GM03348 (cell line): ENCODE measurements at regions not wholly inside any gene's neighbourhood (a gene's known extent, or its start where the extent isn't known, plus 50 kb on each side); places are given as distances from the start of the nearest gene placed in this dataset.

Experiments used
- DNase-seq: peaks from one replicate; pipeline ENCODE4 v3.0.0; 2012; ENCODE audit warnings: low spot score

DNA sequence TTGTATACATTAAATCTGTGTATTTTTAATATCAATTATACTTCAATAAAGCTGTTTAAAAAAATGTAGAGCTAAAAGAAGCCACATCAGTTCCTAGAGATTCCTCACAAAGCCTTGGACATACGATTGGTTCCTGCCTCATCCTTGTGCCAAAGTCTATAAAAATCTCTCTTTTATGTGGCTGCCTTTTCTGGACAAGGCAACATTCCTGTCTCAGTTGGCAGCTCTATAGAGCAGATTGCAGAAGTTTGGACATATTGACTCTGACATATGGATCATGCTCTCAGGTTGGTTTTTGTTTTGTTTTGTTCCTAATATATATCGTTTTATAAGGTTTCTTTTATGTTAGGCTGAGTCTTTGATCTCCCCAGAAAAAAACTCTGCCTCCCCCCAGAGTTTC is 148.9 kb downstream of the MAFB start:
- no peak for DNase-seq

DNA sequence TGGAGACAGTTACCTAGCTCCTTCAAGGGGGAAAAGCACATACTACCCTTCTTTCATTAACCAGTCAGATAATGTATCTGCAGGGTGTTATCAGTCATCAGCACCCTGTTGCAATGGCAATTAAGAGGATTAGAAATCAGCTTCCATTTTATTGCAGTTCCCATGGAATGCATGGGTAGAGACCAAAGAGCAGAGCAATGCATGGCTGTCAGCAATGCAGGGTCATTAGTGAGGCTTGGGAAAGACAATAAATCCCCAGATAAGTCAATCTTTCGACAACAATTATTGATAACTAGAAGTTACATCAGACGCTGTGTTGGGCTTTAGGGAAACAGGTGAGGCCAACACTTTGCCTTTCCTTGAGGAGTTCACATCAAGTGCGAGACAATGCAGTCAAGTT is 150.9 kb downstream of the MAFB start:
- DNase-seq, result no peak

DNA sequence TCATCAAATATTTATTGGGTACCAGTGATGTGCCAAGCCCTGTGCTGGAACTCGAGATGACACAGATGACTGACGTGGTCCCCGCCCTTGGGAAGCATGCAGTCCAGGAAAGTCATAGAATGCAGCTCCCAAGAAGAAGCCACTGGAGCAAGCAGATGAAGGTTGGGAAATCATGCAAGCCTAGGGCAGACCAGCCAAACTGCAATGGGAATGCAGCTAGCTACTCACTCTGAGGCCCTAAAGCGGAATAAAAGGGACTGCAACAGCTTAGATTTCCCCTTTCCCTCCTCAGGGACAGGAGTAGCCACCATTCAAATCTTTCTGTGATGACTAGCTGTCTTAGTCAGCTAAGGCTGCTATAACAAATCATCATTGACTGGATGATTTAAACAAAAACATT is 152.2 kb downstream of the MAFB start:
- no peak for DNase-seq

DNA sequence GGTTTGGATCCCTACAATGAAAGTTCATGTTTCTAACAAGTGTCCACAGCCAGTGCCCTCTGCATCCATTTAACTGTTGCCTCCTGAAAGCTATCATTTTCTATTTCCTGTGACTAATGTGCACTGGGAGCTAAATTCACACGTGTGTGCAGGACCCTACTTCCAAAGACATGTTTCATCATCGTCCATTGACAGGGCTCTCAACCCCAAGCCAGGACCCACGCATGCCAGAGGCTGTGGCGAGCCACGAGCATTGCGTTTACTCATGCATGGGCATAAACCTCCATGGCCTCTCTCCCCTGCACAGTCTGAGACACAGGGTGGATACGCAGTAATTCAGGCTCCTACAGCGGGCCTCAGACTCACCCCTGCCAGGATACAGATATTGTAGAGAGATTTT is 153.2 kb downstream of the MAFB start:
- DNase-seq, result no peak

GRCh38 chr20:40532103-40532502 is 156.9 kb downstream of the MAFB start:
- no peak for DNase-seq

GRCh38 chr20:40525351-40525750 is 163.7 kb downstream of the MAFB start:
- DNase-seq, result no peak

DNA sequence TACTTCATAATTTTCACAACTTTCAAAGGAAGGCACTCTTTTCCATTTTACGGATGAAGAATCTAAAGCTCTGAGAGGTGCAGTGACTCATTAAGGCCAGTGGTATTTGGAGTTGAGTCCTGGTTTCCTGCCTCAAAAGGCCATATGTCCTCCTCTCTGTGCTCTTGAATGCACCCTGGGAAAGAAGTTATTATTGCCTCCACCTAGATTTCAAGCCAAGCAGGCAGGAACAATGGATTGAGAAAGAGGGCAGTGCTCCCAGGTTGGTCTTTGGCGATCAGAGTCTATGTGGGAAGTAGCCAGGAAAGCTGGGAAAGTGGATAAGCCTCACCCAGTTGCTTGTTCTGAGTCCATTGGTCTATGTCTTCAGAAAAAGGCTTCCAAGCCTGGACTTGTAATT is 165.0 kb downstream of the MAFB start:
- no peak for DNase-seq

GRCh38 chr20:40522405-40522804 is 166.6 kb downstream of the MAFB start:
- DNase-seq, result no peak

DNA sequence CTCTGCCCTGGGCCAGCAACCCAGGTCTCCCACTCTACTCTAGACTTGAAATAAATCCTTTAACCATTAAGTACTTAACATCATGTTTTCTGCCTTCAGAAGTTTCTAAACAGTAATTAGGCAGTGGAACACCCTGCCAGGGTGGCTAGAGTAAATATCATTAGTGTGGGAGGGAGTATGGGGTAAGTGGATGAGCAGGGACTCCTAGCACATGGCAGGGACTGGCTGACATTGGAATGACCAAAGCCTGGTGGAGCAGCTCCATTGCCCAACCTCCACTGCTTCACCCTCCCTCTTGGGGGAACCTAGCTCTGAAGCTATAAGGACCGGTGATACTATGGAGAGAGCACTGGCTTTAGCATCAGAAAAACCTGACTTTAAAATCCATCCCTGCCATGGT is 167.1 kb downstream of the MAFB start:
- DNase-seq, result no peak

- no peak for DNase-seq
Observed at GRCh38 chr20:40519918-40520317, 169.1 kb downstream of the MAFB start.

DNA sequence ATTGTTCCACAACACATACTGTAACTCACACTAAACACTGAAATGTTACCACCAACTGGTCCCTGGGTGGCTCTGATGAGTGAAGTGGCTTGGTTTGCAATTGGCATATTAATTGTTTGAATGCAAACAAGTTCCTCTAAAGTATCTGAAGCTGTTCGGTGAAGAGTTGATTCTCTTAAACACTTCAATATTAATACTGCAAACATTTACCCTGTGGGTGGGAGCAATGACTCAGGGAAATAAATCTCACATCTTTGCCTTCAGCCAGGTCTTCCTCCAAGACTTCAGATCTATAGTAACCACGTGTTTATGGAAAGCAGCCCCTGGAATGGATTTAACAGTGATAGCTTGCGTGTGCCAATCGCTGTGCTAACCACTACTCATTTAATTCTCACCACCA is 176.0 kb downstream of the MAFB start:
- peak; percentile 16 for DNase-seq

- no peak for DNase-seq
Observed at GRCh38 chr20:40512591-40512990, 176.4 kb downstream of the MAFB start.

- DNase-seq, result peak; percentile 66
Observed at GRCh38 chr20:40511478-40511877, 177.6 kb downstream of the MAFB start.

GRCh38 chr20:40510622-40511021 is 178.4 kb downstream of the MAFB start:
- DNase-seq, result no peak

- DNase-seq, result no peak
Observed at GRCh38 chr20:40508821-40509220, 180.2 kb downstream of the MAFB start.

DNA sequence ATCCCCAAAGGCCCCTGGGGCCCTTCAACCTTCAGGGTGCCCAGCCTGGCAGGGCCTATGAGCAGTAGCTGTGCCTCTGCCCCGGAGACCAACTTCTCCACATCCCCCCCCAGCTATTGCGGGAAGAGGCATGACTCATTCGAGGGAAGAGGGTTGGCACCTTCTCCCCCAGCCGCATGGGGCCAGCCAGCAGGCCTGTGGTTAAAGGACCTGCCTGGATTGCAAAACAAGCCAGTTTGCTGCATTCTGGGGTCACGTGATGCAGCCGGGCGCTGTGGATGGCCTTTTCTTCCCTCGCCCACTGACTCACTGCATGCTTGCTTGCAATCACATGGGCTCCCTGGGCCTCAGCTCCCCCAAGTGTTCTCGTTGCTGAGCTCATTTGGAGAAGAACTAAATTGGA is 182.5 kb downstream of the MAFB start:
- DNase-seq, result peak; percentile 96

DNA sequence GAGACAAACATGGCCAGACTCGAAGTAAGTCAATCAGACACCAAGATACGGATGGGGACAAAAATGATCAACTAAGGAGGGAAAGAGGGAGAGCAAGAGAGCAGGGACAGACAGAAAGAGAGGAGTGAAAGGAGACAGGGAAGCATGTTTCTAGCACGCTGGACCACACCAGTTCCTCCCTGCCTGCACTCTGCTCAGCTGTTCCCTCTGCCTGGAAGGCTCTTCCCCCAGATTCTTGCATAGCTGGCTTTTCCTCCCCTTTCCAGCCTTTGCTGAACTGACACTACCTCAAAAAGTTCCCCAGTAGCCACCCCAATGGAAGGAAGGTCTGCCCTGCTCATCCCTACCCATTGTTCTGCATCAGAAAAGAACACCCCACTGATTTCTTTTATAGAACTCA is 185.9 kb downstream of the MAFB start:
- DNase-seq, result no peak

DNA sequence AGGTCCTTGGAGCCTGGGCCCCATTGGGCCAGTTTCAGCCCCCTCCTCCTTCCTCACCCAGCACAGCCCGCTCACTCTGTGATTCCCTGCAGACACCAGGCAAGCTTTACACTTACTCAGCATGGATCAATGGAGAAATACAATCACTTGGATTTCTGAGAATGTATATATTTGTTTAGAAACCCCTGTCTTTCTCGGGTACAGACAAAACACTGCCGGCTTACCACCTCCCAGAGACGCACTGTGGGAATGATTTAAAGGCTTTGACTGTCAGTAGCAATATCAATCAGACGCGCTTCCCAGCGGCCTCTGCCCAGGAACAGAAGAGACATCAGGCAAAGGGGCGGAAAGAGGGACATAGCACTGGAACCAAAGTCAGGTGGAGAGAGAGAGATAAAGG is 186.5 kb downstream of the MAFB start:
- DNase-seq, result no peak

DNA sequence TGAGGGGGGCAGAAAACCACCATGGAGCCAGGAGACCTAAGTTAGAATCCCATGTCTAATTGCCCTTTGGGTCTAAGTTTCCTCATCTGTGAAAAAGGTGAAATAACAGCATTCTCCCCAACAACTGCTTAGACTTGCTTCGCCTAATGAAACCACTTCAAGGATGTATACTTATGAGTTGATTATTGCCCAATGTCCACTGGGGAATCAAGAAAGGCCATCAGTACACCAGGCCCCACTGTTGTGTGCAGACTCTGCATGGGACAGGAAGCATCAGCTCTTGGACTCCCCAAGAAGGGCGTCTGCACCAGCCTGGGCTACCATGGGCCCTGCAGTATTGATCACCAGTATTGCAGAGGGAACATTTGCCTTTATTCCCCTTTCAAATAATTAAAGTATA is 189.6 kb downstream of the MAFB start:
- DNase-seq, result no peak

DNA sequence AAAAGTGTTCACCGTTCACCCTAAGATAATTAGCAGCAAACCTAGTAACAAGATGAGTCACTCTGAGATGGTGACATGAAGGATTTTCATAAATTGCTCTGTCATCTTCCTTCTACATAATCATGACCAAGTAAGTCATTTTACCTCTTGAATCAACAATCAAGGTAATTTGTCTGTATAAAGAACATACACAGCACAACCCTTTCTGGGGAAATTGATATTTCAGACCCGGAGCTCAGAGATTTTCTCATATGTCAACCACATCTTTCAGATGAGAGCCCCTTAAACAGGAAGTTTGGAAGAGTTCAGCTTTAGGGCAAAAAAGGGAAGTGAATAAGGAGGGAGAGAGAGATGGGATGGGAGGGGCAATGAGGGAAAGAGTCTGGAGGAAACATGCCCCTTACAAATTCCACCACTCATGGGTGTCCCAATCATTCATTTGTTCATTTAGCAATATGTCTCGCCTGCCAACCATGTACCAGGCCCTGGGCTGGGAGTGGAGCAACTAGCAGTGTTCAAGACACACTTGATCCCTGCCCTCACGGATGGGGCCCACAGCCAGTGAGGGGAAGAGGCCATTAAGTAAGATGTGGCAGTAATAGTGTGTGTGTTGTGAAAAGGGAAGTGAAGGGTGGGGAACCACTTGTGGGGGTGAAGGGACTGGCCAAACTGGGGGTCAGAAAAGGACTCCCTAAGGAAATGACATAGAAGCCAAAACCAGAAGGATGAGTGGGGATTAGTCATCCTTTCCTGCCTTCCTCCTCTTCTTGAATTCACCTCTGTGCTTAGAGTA is 190.9 kb downstream of the MAFB start:
- peak; percentile 20 for DNase-seq

- DNase-seq, result no peak
Observed at GRCh38 chr20:40495956-40496355, 193.1 kb downstream of the MAFB start.

DNA sequence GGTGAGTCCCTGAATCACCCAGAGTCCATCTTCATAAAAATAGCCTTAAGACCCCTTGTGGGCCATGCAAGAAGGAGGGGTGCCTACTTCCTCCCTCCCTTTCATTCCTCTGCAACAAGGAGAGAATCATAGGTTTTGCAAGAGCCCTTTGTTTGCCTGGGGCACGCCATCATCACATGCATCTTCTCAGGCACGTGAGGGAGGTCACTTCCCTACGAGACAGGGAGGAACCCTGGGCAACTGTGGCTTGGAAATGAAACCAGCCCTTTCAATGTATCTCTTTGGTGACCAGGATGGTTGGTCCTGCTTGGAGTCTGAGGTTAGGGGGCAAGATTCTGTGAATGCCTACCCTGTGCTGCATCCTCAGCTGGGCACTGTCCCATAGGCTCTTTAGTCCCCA is 194.8 kb downstream of the MAFB start:
- DNase-seq, result no peak

DNA sequence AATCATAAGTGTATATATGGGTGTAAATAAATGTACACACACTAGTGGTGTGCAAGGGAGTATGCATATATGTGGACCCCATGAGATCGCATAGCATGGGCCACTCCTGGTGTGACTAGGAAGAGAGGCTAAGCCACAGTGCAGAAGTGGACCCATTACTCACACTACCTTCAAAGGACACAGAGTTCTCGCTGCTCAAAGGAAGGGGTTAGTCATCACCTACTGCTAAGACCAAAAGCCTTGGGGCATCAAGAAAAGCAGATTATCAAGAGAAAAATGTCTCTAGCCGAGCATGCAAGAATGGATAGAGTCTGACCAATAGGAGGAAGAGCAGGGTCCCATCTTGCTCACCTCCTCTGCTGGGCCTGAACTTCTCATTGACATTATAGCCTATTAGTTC is 195.5 kb downstream of the MAFB start:
- DNase-seq, result no peak

- peak; percentile 37 for DNase-seq
Observed at GRCh38 chr20:40493071-40493470, 196.0 kb downstream of the MAFB start.
